ENCODE measurements at regions not wholly inside any gene's neighbourhood (a gene's known extent, or its start where the extent isn't known, plus 50 kb on each side); places are given as distances from the start of the nearest gene placed in this dataset.

- no peak for TF ChIP-seq CTCF (IDR thresholded peaks at IDR 0.05)
- TF ChIP-seq POLR2A (IDR thresholded peaks at IDR 0.05): no peak
Observed at GRCh38 chr10:78459639-78460037, 426.0 kb downstream of the RPS24 start.
